Calu3 (cell line): ENCODE measurements at regions not wholly inside any gene's neighbourhood (a gene's known extent, or its start where the extent isn't known, plus 50 kb on each side); places are given as distances from the start of the nearest gene placed in this dataset.

Experiments used
- BruUV-seq: library from RNA; stranded (reverse); fragments of 400-500 nt; replicated peaks from 2 replicates; lab custom pipeline; 2021; lab: Mats Ljungman, UMichigan
- CTCF ChIA-PET: fragments of 300-600 bp; sonication (Branson Sonifier 250); formaldehyde crosslinking; loops from one replicate; lab custom pipeline; 2022; ENCODE audit warnings: antibody characterized with exemption; lab: Charles Lee
- DNase-seq: peaks from one replicate; pipeline ENCODE4 v3.0.0; 2022
- H3K27ac Mint-ChIP-seq: one replicate; pipeline ENCODE4 v1.8.0; 2022; ENCODE audit warnings: mixed read lengths; ENCODE audit not compliant: unreplicated experiment
- H3K27me3 Mint-ChIP-seq: one replicate; pipeline ENCODE4 v1.8.0; 2022; ENCODE audit warnings: mixed read lengths; ENCODE audit not compliant: unreplicated experiment
- H3K36me3 Mint-ChIP-seq: one replicate; pipeline ENCODE4 v1.8.0; 2022; ENCODE audit warnings: mild to moderate bottlenecking, moderate library complexity, mixed read lengths; ENCODE audit not compliant: insufficient read depth, unreplicated experiment
- H3K4me1 Mint-ChIP-seq: one replicate; pipeline ENCODE4 v1.8.0; 2022; ENCODE audit warnings: mild to moderate bottlenecking, low read depth, mixed read lengths; ENCODE audit not compliant: unreplicated experiment
- H3K4me3 Mint-ChIP-seq: one replicate; pipeline ENCODE4 v1.8.0; 2022; ENCODE audit warnings: mild to moderate bottlenecking, low read depth, moderate library complexity, mixed read lengths; ENCODE audit not compliant: unreplicated experiment
- H3K9me3 Mint-ChIP-seq: one replicate; pipeline ENCODE4 v1.8.0; 2022; ENCODE audit warnings: low read depth, mixed read lengths; ENCODE audit not compliant: unreplicated experiment
- CTCF ChIP-seq: fragments of 200-600 bp; IDR thresholded peaks from one replicate; pipeline ENCODE4 v1.8.0; 2022; ENCODE audit warnings: antibody characterized with exemption; ENCODE audit not compliant: unreplicated experiment
- intact Hi-C: fragments of 100-400 bp; cut with micrococcal nuclease; formaldehyde crosslinking; loops from one replicate; pipeline ENCODE4 v1.10.0; 2022; ENCODE audit not compliant: unreplicated experiment

DNA sequence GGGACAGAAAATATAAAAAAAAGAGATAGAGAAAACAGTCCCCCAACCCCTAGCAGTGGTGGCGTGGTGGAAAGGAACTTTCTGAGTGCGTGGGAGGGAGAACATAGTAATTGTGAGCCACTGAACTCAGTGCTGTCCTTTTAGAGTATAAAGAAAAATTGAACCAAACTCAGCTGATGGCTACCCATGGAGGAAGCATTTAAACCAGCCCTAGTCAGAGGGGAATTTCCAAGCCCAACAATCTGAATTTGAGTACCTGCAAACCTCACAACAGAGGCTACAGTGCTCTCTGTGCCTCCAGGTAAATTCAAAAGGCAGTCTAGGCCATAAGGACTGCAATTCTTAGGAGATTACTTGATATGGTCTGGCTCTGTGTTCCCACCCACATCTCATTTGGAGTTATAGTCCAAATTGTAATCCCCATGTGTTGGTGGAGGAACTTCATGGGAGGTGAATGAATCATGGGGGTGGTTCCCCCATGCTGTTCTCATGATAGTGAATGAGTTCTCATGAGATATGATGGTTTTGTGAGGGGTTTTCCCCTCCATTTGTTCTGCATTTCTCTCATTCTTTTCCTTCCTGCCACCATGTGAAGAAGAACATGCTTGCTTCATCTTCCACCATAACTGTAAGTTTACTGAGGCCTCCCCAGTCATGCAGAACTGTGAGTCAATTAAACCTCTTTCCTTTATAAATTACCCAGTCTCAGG lies 687.8 kb downstream of the FAM181B start:
- Mint-ChIP-seq H3K36me3 (no peaks in the 10 kb centered on the region), H3K27me3 (no peaks in the 10 kb centered on the region), H3K4me1 (no peaks in the 10 kb centered on the region), H3K9me3 (peaks cover 10% of the 10 kb centered on the region), H3K27ac (no peak overlapping the region), H3K4me3 (no peak overlapping the region)
- no peak for TF ChIP-seq CTCF
- no TSS peak for BruUV-seq
- intact Hi-C loops: no loop called here
- CTCF ChIA-PET: no interaction called here
- no peak for DNase-seq

GRCh38 chr11:82043316-82043715 lies 690.3 kb downstream of the FAM181B start:
- H3K4me3 Mint-ChIP-seq: no peak overlapping the region
- no peaks in the 10 kb centered on the region for H3K27me3 Mint-ChIP-seq
- CTCF ChIA-PET: no interaction called here
- peaks cover 5% of the 10 kb centered on the region for H3K9me3 Mint-ChIP-seq
- no peak for DNase-seq
- H3K36me3 Mint-ChIP-seq: no peaks in the 10 kb centered on the region
- H3K27ac Mint-ChIP-seq: no peak overlapping the region
- BruUV-seq: no TSS peak
- no peak for TF ChIP-seq CTCF
- intact Hi-C loops: no loop called here
- H3K4me1 Mint-ChIP-seq: no peaks in the 10 kb centered on the region

DNA sequence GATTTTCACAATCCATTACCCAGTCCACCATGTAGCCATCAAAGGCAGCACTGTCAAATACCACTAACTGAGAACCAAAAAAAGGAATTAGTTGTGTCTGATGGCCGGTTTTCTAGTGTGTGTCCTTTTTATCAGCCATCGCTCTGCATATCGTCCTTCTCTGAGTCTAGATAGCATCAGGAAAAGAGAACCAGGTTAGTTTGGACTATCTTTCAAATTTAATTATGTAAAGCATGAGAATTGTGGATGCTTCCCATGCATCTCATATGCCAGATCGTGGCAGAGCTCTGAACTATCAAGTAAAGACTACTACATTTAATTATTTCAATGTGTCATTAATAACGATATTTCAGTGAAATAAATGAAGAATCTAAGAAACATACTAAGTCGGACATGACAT lies 691.9 kb downstream of the FAM181B start:
- H3K27me3 Mint-ChIP-seq: no peaks in the 10 kb centered on the region
- DNase-seq: no peak
- H3K36me3 Mint-ChIP-seq: no peaks in the 10 kb centered on the region
- no peak overlapping the region for H3K4me3 Mint-ChIP-seq
- TF ChIP-seq CTCF: no peak
- BruUV-seq: no TSS peak
- intact Hi-C loops: no loop called here
- CTCF ChIA-PET: no interaction called here
- peaks cover 5% of the 10 kb centered on the region for H3K9me3 Mint-ChIP-seq
- no peak overlapping the region for H3K27ac Mint-ChIP-seq
- no peaks in the 10 kb centered on the region for H3K4me1 Mint-ChIP-seq

GRCh38 chr11:82038154-82038553 lies 695.5 kb downstream of the FAM181B start:
- Mint-ChIP-seq H3K4me1 (no peaks in the 10 kb centered on the region), H3K9me3 (peaks cover 4% of the 10 kb centered on the region), H3K4me3 (no peak overlapping the region), H3K27me3 (no peaks in the 10 kb centered on the region), H3K36me3 (no peaks in the 10 kb centered on the region), H3K27ac (no peak overlapping the region)
- CTCF ChIA-PET: no interaction called here
- no peak for DNase-seq
- intact Hi-C loops: no loop called here
- BruUV-seq: no TSS peak
- TF ChIP-seq CTCF: no peak
